BJ (cell line): ENCODE measurements at regions not wholly inside any gene's neighbourhood (a gene's known extent, or its start where the extent isn't known, plus 50 kb on each side); places are given as distances from the start of the nearest gene placed in this dataset.

ENCODE experiments used
- CTCF ChIA-PET: fragments of 350-600 bp; formaldehyde crosslinking; extraction: SDS; loops from one replicate; lab custom pipeline; 2021; ENCODE audit warnings: antibody characterized with exemption, inconsistent platforms; lab: Yijun Ruan, JAX
- POLR2A ChIA-PET: fragments of 300-600 bp; sonication (Branson Sonifier 250); formaldehyde crosslinking; extraction: SDS; loops from one replicate; lab custom pipeline; 2021; ENCODE audit warnings: antibody characterized with exemption; lab: Charles Lee
- DNase-seq: peaks from one replicate; pipeline ENCODE4 v3.0.0-alpha.2; 2011; ENCODE audit warnings: low read depth
- H3K27me3 ChIP-seq: 2 replicates; pipeline ENCODE4 v1.6.0; 2011; ENCODE audit warnings: low read length; ENCODE audit not compliant: control insufficient read depth, insufficient read depth
- H3K36me3 ChIP-seq: 2 replicates; pipeline ENCODE4 v1.5.1; 2011; ENCODE audit warnings: low read length; ENCODE audit not compliant: control insufficient read depth, insufficient read depth
- H3K4me3 ChIP-seq: 2 replicates; pipeline ENCODE4 v1.5.1; 2011; ENCODE audit warnings: low read depth, mild to moderate bottlenecking, control low read depth, low read length
- CTCF ChIP-seq: IDR thresholded peaks from 2 replicates; pipeline ENCODE4 v1.5.1; 2011; ENCODE audit warnings: low read depth, mild to moderate bottlenecking, control low read depth, inconsistent platforms, low read length, moderate library complexity; ENCODE audit not compliant: insufficient read depth

DNA sequence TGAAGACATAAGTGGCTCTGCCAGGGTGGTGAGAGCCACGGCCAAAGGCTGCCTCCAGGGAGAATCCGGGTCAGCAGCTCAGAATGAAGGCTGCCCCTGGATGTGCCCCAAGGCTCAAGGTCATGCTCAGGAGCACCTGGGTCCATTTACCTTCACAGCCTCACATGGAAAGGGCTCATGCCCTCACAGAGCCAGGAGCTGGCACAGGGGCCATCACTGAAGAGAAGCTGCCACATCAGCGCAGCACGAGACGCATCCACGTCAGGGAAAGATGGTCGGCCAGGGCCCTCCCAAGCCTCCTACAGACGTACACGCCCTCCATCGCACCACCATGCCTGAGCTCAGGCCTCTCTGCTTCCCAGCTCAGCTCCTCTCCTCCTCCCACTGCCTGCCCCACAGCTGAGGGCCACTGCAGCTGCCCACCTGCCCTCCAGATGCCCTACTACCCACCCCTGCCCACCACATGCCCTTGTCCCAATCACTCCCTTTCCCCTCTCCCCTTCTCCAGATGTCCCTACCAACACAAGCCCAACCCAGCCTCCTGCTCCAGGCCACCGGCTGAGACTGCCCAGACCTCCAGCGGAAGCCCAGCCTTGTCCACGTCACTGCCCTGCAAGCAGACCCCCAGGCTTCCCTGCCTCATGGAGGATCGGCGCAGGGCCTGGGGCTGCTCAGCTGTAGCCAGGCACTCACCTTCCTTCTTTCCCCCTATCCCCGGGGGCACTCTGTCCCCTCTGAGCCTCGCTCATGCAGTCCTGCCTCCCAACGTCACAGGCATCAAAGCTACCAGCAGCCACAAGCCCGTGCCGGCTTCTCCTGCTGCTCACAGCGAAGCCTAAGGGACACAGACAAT is 144.1 kb downstream of the SHANK2 start:
- ChIA-PET POLR2A (no interaction called here), CTCF (no interaction called here)
- no peak for TF ChIP-seq CTCF
- no peak for DNase-seq
- Histone ChIP-seq H3K4me3 (no peak overlapping the region), H3K27me3 (peaks cover 2% of the 10 kb centered on the region; the same call in 1 of the 2 replicates), H3K36me3 (no peaks in the 10 kb centered on the region)

DNA sequence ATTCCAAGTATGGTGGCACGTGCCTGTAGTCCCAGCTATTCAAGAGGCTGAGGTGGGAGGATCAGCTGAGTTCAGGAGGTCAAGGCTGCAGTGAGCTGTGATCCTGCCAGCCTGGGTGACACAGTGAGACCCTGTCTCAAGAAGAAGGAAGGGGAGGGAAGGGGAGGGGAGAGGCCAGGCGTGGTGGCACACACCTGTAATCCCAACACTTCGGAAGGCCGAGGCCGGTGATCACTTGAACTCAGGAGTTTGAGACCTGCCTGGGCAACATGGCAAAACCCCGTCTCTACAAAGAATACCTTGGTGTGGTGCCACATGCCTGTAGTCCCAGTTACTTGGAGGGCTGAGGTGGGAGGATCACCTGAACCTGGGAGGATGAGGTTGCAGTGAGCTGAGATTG is 145.7 kb downstream of the SHANK2 start:
- TF ChIP-seq CTCF, result no peak
- CTCF ChIA-PET, result interaction anchor here (1.4 kb wide), 2 partner anchors 8 to 233 kb away, joined by 3 to 5 read pairs; no protein-coding TSS in a partner anchor

GRCh38 chr11:71103266-71103665 is 149.1 kb downstream of the SHANK2 start:
- no peak for TF ChIP-seq CTCF
- H3K27me3 ChIP-seq, result peaks cover 3% of the 10 kb centered on the region
- H3K4me3 ChIP-seq, result no peak overlapping the region
- ChIA-PET CTCF (interaction anchor here (1.4 kb wide), 1 partner anchor 44 kb away, joined by 3 read pairs; no protein-coding TSS in a partner anchor), POLR2A (no interaction called here)
- no peaks in the 10 kb centered on the region for H3K36me3 ChIP-seq
- no peak for DNase-seq

More for the DNA sequence above, 145.7 kb downstream of the SHANK2 start:
- POLR2A ChIA-PET, result no interaction called here
- Histone ChIP-seq H3K36me3 (no peaks in the 10 kb centered on the region), H3K4me3 (no peak overlapping the region), H3K27me3 (no peaks in the 10 kb centered on the region)
- DNase-seq, result no peak

DNA sequence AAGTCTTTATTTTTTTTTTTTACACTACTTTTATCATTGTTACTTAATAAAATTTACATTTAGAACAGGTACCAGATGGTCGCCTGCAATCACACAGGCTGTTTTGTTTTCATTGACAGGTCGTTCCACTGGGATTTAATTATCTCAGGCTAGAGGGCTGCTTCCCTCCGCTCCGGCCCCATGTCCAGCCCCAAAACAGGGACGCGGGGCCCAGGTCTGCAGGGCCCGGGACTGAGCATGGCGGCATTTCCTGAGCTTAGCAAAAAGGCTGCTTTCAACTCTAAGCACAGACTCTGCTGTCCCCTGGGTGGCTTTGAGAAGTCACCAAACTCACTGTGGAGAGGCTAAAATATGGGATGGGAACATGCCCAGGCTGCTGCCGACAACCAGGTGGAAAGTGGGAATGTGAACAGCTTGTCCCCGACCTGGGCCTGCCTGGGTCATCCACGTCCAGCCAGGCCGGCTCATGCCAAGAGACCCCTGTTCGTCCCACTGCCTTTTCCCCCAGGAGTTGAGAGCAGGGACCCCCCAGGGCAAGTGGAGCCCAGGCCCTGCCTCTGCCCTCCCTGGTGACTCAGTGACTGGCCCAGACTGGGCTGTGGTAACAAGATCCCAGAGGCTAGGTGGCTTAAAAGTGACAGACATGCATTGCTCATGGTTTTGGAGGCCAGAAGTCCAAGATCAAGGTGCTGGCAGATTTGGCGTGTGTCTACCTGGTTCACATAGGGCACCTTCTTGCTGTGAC is 150.0 kb downstream of the SHANK2 start:
- ChIA-PET CTCF (interaction anchor here (1.4 to 1.7 kb wide), 2 partner anchors 15 to 45 kb away, joined by 3 to 6 read pairs; no protein-coding TSS in a partner anchor), POLR2A (no interaction called here)
- H3K4me3 ChIP-seq, result no peak overlapping the region
- no peak for TF ChIP-seq CTCF
- peaks cover 3% of the 10 kb centered on the region for H3K27me3 ChIP-seq
- no peaks in the 10 kb centered on the region for H3K36me3 ChIP-seq
- DNase-seq, result no peak

GRCh38 chr11:71101606-71102005 is 150.8 kb downstream of the SHANK2 start:
- CTCF ChIA-PET, result interaction anchor here (1.7 kb wide), 1 partner anchor 14 kb away, joined by 6 read pairs; no protein-coding TSS in a partner anchor

More at GRCh38 chr11:71101606-71102005, 150.8 kb downstream of the SHANK2 start:
- TF ChIP-seq CTCF, result no peak
- Histone ChIP-seq H3K36me3 (no peaks in the 10 kb centered on the region), H3K4me3 (no peak overlapping the region), H3K27me3 (peaks cover 3% of the 10 kb centered on the region)
- DNase-seq, result no peak
- POLR2A ChIA-PET, result no interaction called here
